Spleen (tissue), 7 donors: ENCODE measurements at regions not wholly inside any gene's neighbourhood (a gene's known extent, or its start where the extent isn't known, plus 50 kb on each side); places are given as distances from the start of the nearest gene placed in this dataset.

Experiments
- POLR2A ChIP-seq, 3 donors: fragments of 450-650 bp; IDR thresholded peaks; one replicate each; pipeline ENCODE4 v1.5.1; 2017; ENCODE audit warnings: antibody characterized with exemption in 3 of 3, mild to moderate bottlenecking in 1 of 3
- POLR2AphosphoS5 ChIP-seq, 3 donors: sonication (generic); formaldehyde crosslinking; IDR thresholded peaks; one replicate each; pipeline ENCODE4 v1.5.1; 2017; ENCODE audit warnings: antibody characterized with exemption in 3 of 3
- TF ChIP-seq, protein P1 (sequence below), 11 experiments: fragments of 200-600 bp in 7 of 11; fragments of 450-650 bp in 4 of 11; sonication (generic) in 4 of 11; IDR thresholded peaks in 8 of 11; conservative IDR thresholded peaks in 3 of 11; 1 replicate in 7 of 11; 2 replicates in 4 of 11; pipeline versions ENCODE4 v1.4.0 to v1.8.0; 2016 to 2021; ENCODE audit warnings: antibody characterized with exemption in 11 of 11, inconsistent platforms in 4 of 11, mild to moderate bottlenecking in 1 of 11
- donor health status: DM: no; HTN: no; CAD: no; lungs with moderate emphysema.
- donor health status: DM: no; HTN: no; CAD: no.
- donor health status: DM: no; HTN: no; CAD: no.

DNA sequence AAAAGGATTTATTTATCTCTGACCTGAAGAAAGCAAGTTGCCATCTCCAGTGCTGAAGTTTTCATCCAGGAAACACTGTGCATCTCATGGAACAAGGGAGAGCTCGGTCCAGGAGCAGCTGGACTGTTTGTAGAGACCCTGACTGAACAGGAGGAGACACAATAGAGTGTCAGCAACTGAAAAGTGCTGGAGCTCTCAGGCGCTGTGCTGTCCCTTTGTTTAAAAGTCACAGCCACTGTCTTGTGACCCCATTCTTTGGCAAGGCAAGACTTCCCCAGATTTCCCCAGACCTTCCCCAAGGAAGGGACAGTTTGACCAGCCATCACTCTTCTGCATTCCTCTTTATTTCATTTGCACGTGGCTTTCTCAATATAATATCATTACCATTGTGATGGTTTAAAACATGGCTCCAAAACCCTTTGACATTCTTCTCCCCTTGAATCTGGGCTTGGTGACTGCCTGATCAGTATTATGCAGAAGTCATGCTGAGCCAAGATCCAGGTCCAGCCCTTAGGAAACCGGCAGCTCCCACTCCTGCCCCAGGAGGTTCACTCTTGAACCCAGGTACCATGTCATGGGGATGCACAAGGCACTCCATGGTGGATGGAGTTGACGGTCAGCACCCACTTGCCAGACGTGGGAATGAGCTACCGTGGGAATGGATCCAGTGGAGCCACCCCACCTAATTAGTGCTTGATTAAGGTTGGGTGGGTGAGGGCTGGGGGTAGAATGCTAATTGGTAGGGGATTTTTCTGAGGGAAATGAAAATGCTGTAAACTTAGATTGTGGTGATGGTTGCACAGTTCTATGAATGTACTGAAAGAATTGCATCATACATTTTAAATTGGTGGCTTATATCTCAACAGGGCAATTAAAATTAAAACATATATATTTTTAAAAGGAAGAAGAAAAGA is 497.9 kb upstream of the RAB6C start:
- TF ChIP-seq, protein P1, sequence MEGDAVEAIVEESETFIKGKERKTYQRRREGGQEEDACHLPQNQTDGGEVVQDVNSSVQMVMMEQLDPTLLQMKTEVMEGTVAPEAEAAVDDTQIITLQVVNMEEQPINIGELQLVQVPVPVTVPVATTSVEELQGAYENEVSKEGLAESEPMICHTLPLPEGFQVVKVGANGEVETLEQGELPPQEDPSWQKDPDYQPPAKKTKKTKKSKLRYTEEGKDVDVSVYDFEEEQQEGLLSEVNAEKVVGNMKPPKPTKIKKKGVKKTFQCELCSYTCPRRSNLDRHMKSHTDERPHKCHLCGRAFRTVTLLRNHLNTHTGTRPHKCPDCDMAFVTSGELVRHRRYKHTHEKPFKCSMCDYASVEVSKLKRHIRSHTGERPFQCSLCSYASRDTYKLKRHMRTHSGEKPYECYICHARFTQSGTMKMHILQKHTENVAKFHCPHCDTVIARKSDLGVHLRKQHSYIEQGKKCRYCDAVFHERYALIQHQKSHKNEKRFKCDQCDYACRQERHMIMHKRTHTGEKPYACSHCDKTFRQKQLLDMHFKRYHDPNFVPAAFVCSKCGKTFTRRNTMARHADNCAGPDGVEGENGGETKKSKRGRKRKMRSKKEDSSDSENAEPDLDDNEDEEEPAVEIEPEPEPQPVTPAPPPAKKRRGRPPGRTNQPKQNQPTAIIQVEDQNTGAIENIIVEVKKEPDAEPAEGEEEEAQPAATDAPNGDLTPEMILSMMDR (IDR thresholded peaks at IDR 0.05 in 8 of 11, conservative IDR thresholded peaks at IDR 0.05 in 3 of 11), result no peak
- TF ChIP-seq POLR2A (IDR thresholded peaks at IDR 0.05) (no peak), POLR2AphosphoS5 (IDR thresholded peaks at IDR 0.05) (no peak)
